GM23248 (cell line): ENCODE measurements at regions not wholly inside any gene's neighbourhood (a gene's known extent, or its start where the extent isn't known, plus 50 kb on each side); places are given as distances from the start of the nearest gene placed in this dataset.

Experiments used
- EZH2 ChIP-seq: fragments of 200-600 bp; sonication (generic); IDR thresholded peaks from 2 replicates; pipeline ENCODE4 v1.6.1; 2018; ENCODE audit warnings: antibody characterized with exemption, mild to moderate bottlenecking; ENCODE audit not compliant: insufficient read depth, poor library complexity, severe bottlenecking
- EZH2phosphoT487 ChIP-seq: fragments of 200-600 bp; sonication (generic); IDR thresholded peaks from 2 replicates; pipeline ENCODE4 v1.6.1; 2018; ENCODE audit warnings: antibody characterized with exemption, moderate library complexity, mild to moderate bottlenecking, low read depth; ENCODE audit not compliant: insufficient read depth

DNA sequence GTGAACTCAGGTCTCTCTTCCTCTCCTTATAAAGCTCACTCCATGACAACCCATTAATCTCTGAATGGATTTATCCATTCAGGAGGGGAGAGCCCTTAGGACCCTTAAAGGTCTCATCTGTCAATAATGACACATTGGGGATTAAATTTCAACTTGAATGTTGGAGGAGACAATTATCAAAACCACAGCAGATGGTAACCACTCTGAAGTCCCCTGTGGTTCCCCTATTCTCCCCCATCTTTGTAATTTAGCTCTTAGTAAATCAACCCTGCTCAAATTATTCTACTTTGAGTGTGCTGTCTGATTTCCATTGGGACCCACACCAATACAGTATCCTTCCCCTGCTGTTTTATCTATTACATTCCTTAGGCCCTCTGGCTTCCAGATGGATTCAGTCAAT lies 72.0 kb upstream of the RAI14 start:
- no peak for TF ChIP-seq EZH2
- TF ChIP-seq EZH2phosphoT487, result no peak
